Nephron (organoid): ENCODE measurements at regions not wholly inside any gene's neighbourhood (a gene's known extent, or its start where the extent isn't known, plus 50 kb on each side); places are given as distances from the start of the nearest gene placed in this dataset.

Source experiments
- H3K27ac Mint-ChIP-seq, 3 experiments: 2 replicates each; pipeline ENCODE4 v1.8.0; 2020; ENCODE audit warnings: mixed read lengths in 3 of 3, mild to moderate bottlenecking in 2 of 3, moderate library complexity in 1 of 3
- H3K27me3 Mint-ChIP-seq: 2 replicates; pipeline ENCODE4 v1.8.0; 2021; ENCODE audit warnings: low read depth, mild to moderate bottlenecking, moderate library complexity, mixed read lengths
- H3K36me3 Mint-ChIP-seq: 2 replicates; pipeline ENCODE4 v1.8.0; 2020; ENCODE audit warnings: low read depth, mixed read lengths
- H3K4me1 Mint-ChIP-seq: 2 replicates; pipeline ENCODE4 v1.8.0; 2020; ENCODE audit warnings: mixed read lengths
- H3K4me3 Mint-ChIP-seq, 3 experiments: 2 replicates each; pipeline ENCODE4 v1.8.0; 2020; ENCODE audit warnings: mild to moderate bottlenecking in 3 of 3, mixed read lengths in 3 of 3, moderate library complexity in 2 of 3
- H3K9me3 Mint-ChIP-seq: 2 replicates; pipeline ENCODE4 v1.8.0; 2020; ENCODE audit warnings: mixed read lengths
- CTCF ChIP-seq, 3 experiments: fragments of 200-600 bp; sonication (generic); IDR thresholded peaks; one replicate each; pipeline ENCODE4 v1.5.0; 2021; ENCODE audit warnings: antibody characterized with exemption in 3 of 3; ENCODE audit not compliant: unreplicated experiment in 3 of 3

- H3K27ac Mint-ChIP-seq: no peak overlapping the region
- no peak for TF ChIP-seq CTCF (IDR thresholded peaks at IDR 0.05; ENCODE audit: unreplicated experiment in 3 of 3)
- peaks cover 63% of the 10 kb centered on the region for H3K36me3 Mint-ChIP-seq
- H3K4me1 Mint-ChIP-seq: peaks cover 72% of the 10 kb centered on the region
- no peaks in the 10 kb centered on the region for H3K27me3 Mint-ChIP-seq
- H3K9me3 Mint-ChIP-seq: no peaks in the 10 kb centered on the region
- no peak overlapping the region for H3K4me3 Mint-ChIP-seq
Observed at GRCh38 chr12:124422142-124422569, 127.3 kb downstream of the RFLNA start.

- Mint-ChIP-seq H3K4me1 (peaks cover 62% of the 10 kb centered on the region), H3K27ac (peak overlapping the region; percentile 78 to 89 (median 81)), H3K4me3 (peak overlapping the region in 1 of 3 experiments; percentile 62), H3K27me3 (no peaks in the 10 kb centered on the region), H3K36me3 (peaks cover 68% of the 10 kb centered on the region), H3K9me3 (no peaks in the 10 kb centered on the region)
- no peak for TF ChIP-seq CTCF (IDR thresholded peaks at IDR 0.05; ENCODE audit: unreplicated experiment in 3 of 3)
Observed at GRCh38 chr12:124420996-124421674, 126.2 kb downstream of the RFLNA start.

GRCh38 chr12:124420041-124420995 is 125.4 kb downstream of the RFLNA start:
- no peaks in the 10 kb centered on the region for H3K27me3 Mint-ChIP-seq
- no peak for TF ChIP-seq CTCF (IDR thresholded peaks at IDR 0.05; ENCODE audit: unreplicated experiment in 3 of 3)
- H3K27ac Mint-ChIP-seq: peak overlapping the region; percentile 31 to 81 (median 65)
- peaks cover 61% of the 10 kb centered on the region for H3K4me1 Mint-ChIP-seq
- H3K9me3 Mint-ChIP-seq: no peaks in the 10 kb centered on the region
- H3K4me3 Mint-ChIP-seq: no peak overlapping the region
- H3K36me3 Mint-ChIP-seq: peaks cover 66% of the 10 kb centered on the region

- peak overlapping the region in 2 of 3 experiments; percentile 60 to 81 for H3K27ac Mint-ChIP-seq
- H3K4me1 Mint-ChIP-seq: peaks cover 54% of the 10 kb centered on the region
- H3K36me3 Mint-ChIP-seq: peaks cover 58% of the 10 kb centered on the region
- H3K4me3 Mint-ChIP-seq: no peak overlapping the region
- no peaks in the 10 kb centered on the region for H3K27me3 Mint-ChIP-seq
- no peaks in the 10 kb centered on the region for H3K9me3 Mint-ChIP-seq
- no peak for TF ChIP-seq CTCF (IDR thresholded peaks at IDR 0.05; ENCODE audit: unreplicated experiment in 3 of 3)
Observed at GRCh38 chr12:124419292-124420040, 124.6 kb downstream of the RFLNA start.

- H3K27ac Mint-ChIP-seq: peak overlapping the region in 2 of 3 experiments; percentile 60 to 81
- H3K4me3 Mint-ChIP-seq: no peak overlapping the region
- TF ChIP-seq CTCF (IDR thresholded peaks at IDR 0.05; ENCODE audit: unreplicated experiment in 3 of 3): no peak
- H3K36me3 Mint-ChIP-seq: peaks cover 53% of the 10 kb centered on the region
- H3K9me3 Mint-ChIP-seq: no peaks in the 10 kb centered on the region
- H3K4me1 Mint-ChIP-seq: peaks cover 48% of the 10 kb centered on the region
- H3K27me3 Mint-ChIP-seq: no peaks in the 10 kb centered on the region
Observed at GRCh38 chr12:124418791-124419190, 123.9 kb downstream of the RFLNA start.
